HL-60 (cell line): ENCODE measurements at regions not wholly inside any gene's neighbourhood (a gene's known extent, or its start where the extent isn't known, plus 50 kb on each side); places are given as distances from the start of the nearest gene placed in this dataset.

Source experiments
- GABPA ChIP-seq: IDR thresholded peaks from 2 replicates; pipeline ENCODE4 v1.6.1; 2012; ENCODE audit warnings: low read depth
- POLR2AphosphoS5 ChIP-seq: IDR thresholded peaks from 2 replicates; pipeline ENCODE4 v1.6.1; 2012; ENCODE audit warnings: low read depth
- SPI1 ChIP-seq: IDR thresholded peaks from 2 replicates; pipeline ENCODE4 v1.6.1; 2012; ENCODE audit warnings: low read depth, mild to moderate bottlenecking, borderline replicate concordance
- TF ChIP-seq, protein P1 (sequence below): IDR thresholded peaks from one replicate; pipeline ENCODE4 v1.5.1; 2011; ENCODE audit warnings: low read length, control low read depth, inconsistent platforms; ENCODE audit not compliant: insufficient read depth
- TF ChIP-seq, protein P2 (sequence below): IDR thresholded peaks from 2 replicates; pipeline ENCODE4 v1.6.1; 2012; ENCODE audit warnings: low read depth; ENCODE audit not compliant: insufficient replicate concordance

DNA sequence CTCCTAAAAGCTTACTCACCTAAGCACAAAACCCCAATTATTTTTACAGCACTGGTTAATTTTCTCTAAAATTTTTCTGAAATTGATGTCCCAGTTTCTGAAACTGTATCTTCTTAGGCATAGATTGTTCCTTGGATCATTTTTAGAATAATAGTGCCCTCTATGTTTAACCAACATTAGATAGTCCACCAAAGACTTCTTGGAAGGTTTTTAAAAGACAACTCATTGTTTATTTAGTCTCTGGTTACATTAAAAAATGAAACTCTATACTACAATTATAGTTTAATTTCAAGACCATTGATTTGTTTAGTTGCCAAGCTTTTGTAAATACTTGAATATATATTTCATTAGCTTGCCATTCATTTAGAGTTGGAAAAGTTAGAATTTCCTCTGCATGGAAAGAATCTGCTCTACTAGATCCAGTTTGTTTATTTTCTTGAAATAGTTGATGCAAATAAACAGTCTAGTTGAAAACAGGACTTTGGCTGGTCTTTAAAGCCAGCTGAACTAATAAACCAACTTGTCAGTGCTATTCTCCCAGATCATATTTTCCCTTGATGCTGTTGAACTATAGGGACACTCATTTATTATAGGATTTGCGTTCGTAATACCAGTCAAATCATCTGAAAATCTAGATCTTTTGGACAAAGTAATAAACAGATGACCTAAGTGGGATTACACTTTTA lies 990.5 kb downstream of the TLE1 start:
- TF ChIP-seq, protein P1, sequence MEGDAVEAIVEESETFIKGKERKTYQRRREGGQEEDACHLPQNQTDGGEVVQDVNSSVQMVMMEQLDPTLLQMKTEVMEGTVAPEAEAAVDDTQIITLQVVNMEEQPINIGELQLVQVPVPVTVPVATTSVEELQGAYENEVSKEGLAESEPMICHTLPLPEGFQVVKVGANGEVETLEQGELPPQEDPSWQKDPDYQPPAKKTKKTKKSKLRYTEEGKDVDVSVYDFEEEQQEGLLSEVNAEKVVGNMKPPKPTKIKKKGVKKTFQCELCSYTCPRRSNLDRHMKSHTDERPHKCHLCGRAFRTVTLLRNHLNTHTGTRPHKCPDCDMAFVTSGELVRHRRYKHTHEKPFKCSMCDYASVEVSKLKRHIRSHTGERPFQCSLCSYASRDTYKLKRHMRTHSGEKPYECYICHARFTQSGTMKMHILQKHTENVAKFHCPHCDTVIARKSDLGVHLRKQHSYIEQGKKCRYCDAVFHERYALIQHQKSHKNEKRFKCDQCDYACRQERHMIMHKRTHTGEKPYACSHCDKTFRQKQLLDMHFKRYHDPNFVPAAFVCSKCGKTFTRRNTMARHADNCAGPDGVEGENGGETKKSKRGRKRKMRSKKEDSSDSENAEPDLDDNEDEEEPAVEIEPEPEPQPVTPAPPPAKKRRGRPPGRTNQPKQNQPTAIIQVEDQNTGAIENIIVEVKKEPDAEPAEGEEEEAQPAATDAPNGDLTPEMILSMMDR = no peak
- TF ChIP-seq, protein P2, sequence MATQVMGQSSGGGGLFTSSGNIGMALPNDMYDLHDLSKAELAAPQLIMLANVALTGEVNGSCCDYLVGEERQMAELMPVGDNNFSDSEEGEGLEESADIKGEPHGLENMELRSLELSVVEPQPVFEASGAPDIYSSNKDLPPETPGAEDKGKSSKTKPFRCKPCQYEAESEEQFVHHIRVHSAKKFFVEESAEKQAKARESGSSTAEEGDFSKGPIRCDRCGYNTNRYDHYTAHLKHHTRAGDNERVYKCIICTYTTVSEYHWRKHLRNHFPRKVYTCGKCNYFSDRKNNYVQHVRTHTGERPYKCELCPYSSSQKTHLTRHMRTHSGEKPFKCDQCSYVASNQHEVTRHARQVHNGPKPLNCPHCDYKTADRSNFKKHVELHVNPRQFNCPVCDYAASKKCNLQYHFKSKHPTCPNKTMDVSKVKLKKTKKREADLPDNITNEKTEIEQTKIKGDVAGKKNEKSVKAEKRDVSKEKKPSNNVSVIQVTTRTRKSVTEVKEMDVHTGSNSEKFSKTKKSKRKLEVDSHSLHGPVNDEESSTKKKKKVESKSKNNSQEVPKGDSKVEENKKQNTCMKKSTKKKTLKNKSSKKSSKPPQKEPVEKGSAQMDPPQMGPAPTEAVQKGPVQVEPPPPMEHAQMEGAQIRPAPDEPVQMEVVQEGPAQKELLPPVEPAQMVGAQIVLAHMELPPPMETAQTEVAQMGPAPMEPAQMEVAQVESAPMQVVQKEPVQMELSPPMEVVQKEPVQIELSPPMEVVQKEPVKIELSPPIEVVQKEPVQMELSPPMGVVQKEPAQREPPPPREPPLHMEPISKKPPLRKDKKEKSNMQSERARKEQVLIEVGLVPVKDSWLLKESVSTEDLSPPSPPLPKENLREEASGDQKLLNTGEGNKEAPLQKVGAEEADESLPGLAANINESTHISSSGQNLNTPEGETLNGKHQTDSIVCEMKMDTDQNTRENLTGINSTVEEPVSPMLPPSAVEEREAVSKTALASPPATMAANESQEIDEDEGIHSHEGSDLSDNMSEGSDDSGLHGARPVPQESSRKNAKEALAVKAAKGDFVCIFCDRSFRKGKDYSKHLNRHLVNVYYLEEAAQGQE = no peak
- no peak for TF ChIP-seq POLR2AphosphoS5
- TF ChIP-seq GABPA = no peak
- no peak for TF ChIP-seq SPI1
